Right atrium auricular region (tissue), 2 donors: ENCODE measurements at regions not wholly inside any gene's neighbourhood (a gene's known extent, or its start where the extent isn't known, plus 50 kb on each side); places are given as distances from the start of the nearest gene placed in this dataset.

Experiments
- DNase-seq: peaks from one replicate; pipeline ENCODE4 v3.0.0-alpha.2; 2019; ENCODE audit warnings: low spot score
- H3K27ac ChIP-seq, 2 donors: fragments of 200-600 bp; sonication (generic); 1 replicate in 1 of 2; 2 replicates in 1 of 2; pipeline ENCODE4 v1.5.1; 2016 to 2019
- H3K27me3 ChIP-seq, 2 donors: fragments of 200-600 bp; sonication (generic); one replicate each; pipeline versions ENCODE4 v1.5.1 to v1.6.0; 2017 to 2019
- H3K36me3 ChIP-seq: fragments of 200-600 bp; sonication (generic); one replicate; pipeline ENCODE4 v1.5.1; 2016
- H3K4me1 ChIP-seq, 2 donors: fragments of 200-600 bp; sonication (generic); one replicate each; pipeline versions ENCODE4 v1.5.1 to v1.6.0; 2017 to 2019
- H3K4me3 ChIP-seq, 2 donors: fragments of 200-600 bp; sonication (generic); 1 replicate in 1 of 2; 2 replicates in 1 of 2; pipeline ENCODE4 v1.5.1; 2017 to 2019; ENCODE audit warnings: mild to moderate bottlenecking in 1 of 2, moderate library complexity in 1 of 2
- H3K9me3 ChIP-seq, 2 donors: fragments of 200-600 bp; sonication (generic); one replicate each; pipeline ENCODE4 v1.5.1; 2019
- CTCF ChIP-seq, 2 donors: fragments of 200-600 bp; sonication (generic); IDR thresholded peaks; one replicate each; pipeline ENCODE4 v1.5.1; 2019; ENCODE audit warnings: antibody characterized with exemption in 2 of 2

DNA sequence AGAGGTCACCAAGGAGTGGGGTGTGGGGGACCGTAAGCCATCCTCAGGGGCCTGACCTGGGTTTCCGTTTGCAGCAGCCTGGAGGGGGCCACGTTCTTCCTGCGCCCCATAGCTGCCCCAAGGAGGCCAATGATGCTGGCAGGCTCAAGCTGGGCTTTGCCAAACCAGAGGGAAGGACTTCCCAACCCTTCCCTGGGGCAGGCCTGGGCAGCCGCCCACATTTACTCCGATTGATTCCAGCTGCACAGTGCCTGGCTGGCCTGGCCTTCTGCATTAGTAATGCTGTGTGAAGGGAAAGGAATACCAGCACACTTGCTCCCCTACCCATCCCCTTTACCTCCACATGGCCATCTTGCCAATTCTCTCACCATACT lies 360.6 kb upstream of the SLC14A2 start:
- peak; percentile 75 for DNase-seq
- H3K27me3 ChIP-seq, result no peaks in the 10 kb centered on the region
- H3K4me1 ChIP-seq, result peaks cover 0 to 12% of the 10 kb centered on the region in 2 donors
- H3K4me3 ChIP-seq, result no peak overlapping the region
- H3K27ac ChIP-seq, result peak overlapping the region; percentile 30 to 34
- H3K9me3 ChIP-seq, result no peaks in the 10 kb centered on the region
- H3K36me3 ChIP-seq, result no peaks in the 10 kb centered on the region
- no peak for TF ChIP-seq CTCF (IDR thresholded peaks at IDR 0.05)

GRCh38 chr18:45255197-45255890 lies 359.9 kb upstream of the SLC14A2 start:
- Histone ChIP-seq H3K36me3 (no peaks in the 10 kb centered on the region), H3K27ac (peak overlapping the region; percentile 30 to 34), H3K27me3 (no peaks in the 10 kb centered on the region), H3K4me1 (peaks cover 0 to 7% of the 10 kb centered on the region in 2 donors), H3K4me3 (no peak overlapping the region), H3K9me3 (no peaks in the 10 kb centered on the region)
- peak; percentile 63 for DNase-seq
- no peak for TF ChIP-seq CTCF (IDR thresholded peaks at IDR 0.05)

GRCh38 chr18:45260125-45260524 lies 355.2 kb upstream of the SLC14A2 start:
- no peak for TF ChIP-seq CTCF (IDR thresholded peaks at IDR 0.05)
- Histone ChIP-seq H3K36me3 (no peaks in the 10 kb centered on the region), H3K4me1 (no peaks in the 10 kb centered on the region), H3K27ac (no peak overlapping the region), H3K9me3 (no peaks in the 10 kb centered on the region), H3K4me3 (no peak overlapping the region), H3K27me3 (no peaks in the 10 kb centered on the region)
- DNase-seq, result no peak

- no peak for TF ChIP-seq CTCF (IDR thresholded peaks at IDR 0.05)
These were observed 349.3 kb upstream of the SLC14A2 start for GRCh38 chr18:45266023-45266422.

DNA sequence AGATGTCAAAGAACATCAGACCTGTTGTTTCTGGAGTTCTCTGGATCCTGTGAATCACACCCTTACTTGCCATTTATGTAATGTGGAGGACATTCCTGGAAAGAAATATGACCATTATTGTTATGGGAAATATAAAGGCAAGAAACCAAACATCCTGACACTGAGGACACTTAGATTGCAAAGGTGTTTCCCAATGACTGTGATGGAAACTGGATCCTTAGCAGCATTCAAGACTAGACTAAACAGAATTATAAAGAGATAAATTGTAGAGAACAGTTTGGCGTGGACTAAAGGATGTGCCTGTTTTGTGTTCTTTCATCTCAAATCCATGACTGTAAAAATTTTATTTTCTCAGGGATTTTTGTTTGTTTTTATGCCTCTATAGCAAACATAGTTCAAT lies 347.7 kb upstream of the SLC14A2 start:
- no peaks in the 10 kb centered on the region for H3K4me1 ChIP-seq
- no peak for TF ChIP-seq CTCF (IDR thresholded peaks at IDR 0.05)
- H3K27me3 ChIP-seq, result no peaks in the 10 kb centered on the region
- H3K36me3 ChIP-seq, result no peaks in the 10 kb centered on the region
- no peak for DNase-seq
- H3K9me3 ChIP-seq, result peaks cover 0 to 13% of the 10 kb centered on the region in 2 donors
- no peak overlapping the region for H3K4me3 ChIP-seq
- no peak overlapping the region for H3K27ac ChIP-seq

More at GRCh38 chr18:45266023-45266422, 349.3 kb upstream of the SLC14A2 start:
- Histone ChIP-seq H3K27ac (no peak overlapping the region), H3K4me3 (no peak overlapping the region), H3K27me3 (no peaks in the 10 kb centered on the region), H3K36me3 (no peaks in the 10 kb centered on the region), H3K9me3 (peaks cover 0 to 4% of the 10 kb centered on the region in 2 donors), H3K4me1 (no peaks in the 10 kb centered on the region)
- DNase-seq, result no peak

DNA sequence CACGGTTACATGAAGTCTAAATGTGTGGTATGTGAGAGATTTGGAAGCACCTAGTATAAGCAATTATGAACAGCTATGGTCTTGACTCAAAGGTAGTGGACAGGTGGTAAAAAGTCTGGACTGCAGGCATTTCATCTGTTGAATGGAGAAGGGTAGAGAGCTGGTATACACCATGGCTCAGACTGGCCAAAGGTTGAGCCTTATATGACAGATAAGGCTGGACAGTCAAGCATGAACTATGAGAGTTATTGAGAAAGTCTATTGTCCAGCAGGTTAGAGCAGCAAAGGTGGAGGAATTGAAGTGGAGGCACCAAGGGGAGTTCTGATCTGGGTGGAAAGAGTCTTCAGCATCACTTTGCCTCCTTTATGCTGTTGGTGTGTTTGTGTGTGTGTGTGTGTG lies 346.7 kb upstream of the SLC14A2 start:
- H3K4me3 ChIP-seq, result no peak overlapping the region
- H3K9me3 ChIP-seq, result peaks cover 0 to 13% of the 10 kb centered on the region in 2 donors
- H3K27ac ChIP-seq, result no peak overlapping the region
- H3K36me3 ChIP-seq, result no peaks in the 10 kb centered on the region
- no peaks in the 10 kb centered on the region for H3K4me1 ChIP-seq
- no peaks in the 10 kb centered on the region for H3K27me3 ChIP-seq
- TF ChIP-seq CTCF (IDR thresholded peaks at IDR 0.05), result no peak
- no peak for DNase-seq
